ENCODE measurements at regions not wholly inside any gene's neighbourhood (a gene's known extent, or its start where the extent isn't known, plus 50 kb on each side); places are given as distances from the start of the nearest gene placed in this dataset.

DNA sequence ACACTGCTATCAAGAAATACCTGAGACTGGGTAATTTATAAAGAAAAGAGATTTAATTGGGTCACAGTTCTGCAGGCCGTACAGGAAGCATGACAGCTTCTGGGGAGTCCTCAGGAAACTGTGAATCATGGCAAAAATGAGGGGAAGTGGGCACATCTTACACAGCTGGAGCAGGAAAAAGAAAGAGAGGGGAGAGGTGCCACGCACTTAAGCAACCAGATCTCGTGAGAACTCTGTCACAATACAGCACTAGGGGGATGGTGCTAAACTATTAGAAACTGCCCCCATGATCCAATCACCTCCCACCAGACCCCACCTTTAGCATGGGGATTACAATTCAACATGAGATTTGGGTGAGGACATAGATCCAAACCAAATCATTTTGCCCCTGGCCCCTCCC is 105.5 kb upstream of the CPLX2 start:
- DNase-seq (ENCODE audit: low read depth in 2 of 2), result no peak

DNA sequence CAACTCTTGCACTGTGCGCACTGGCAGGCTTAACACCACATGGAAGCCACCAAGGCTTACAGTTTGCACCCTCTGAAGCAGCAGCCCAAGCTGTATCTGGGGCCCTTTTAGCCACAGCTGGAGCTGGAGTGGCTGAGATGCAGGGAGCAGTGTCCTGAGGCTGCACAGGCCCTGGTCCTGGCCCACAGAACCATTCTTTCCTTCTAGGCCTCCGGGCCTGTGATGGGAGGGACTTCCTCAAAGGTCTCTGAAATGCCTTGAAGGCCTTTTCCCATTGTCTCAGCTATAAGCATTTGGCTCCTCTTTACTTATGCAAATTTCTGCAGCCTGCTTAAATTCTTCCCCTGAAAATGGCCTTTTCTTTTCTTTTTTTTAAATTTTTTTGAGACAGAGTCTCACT is 104.4 kb upstream of the CPLX2 start:
- no peak for DNase-seq (ENCODE audit: low read depth in 2 of 2)

GRCh38 chr5:175772747-175773533 is 98.4 kb upstream of the CPLX2 start:
- DNase-seq (ENCODE audit: low read depth in 2 of 2), result no peak

- DNase-seq (ENCODE audit: low read depth in 2 of 2), result no peak
These were observed 97.8 kb upstream of the CPLX2 start for GRCh38 chr5:175773534-175774070.

DNA sequence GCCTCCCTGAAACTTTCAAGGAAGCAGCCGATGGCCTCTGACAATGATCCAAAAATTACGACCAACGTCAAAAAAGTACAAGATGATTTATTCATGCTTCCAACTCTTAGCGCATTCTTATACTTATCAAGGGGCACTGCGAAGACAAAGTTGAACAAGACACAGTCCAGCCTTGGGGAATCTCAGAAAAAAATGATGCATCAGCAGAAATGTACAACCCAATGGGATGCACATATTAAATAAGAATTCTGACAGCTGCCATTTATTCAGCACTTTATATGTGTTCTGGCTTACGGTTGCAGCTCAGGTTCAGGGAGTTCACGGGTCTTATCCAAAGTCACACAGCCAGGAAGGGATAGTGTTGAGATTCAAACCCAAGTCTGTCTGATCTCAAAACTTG is 96.0 kb upstream of the CPLX2 start:
- DNase-seq (ENCODE audit: low read depth in 2 of 2), result no peak

DNA sequence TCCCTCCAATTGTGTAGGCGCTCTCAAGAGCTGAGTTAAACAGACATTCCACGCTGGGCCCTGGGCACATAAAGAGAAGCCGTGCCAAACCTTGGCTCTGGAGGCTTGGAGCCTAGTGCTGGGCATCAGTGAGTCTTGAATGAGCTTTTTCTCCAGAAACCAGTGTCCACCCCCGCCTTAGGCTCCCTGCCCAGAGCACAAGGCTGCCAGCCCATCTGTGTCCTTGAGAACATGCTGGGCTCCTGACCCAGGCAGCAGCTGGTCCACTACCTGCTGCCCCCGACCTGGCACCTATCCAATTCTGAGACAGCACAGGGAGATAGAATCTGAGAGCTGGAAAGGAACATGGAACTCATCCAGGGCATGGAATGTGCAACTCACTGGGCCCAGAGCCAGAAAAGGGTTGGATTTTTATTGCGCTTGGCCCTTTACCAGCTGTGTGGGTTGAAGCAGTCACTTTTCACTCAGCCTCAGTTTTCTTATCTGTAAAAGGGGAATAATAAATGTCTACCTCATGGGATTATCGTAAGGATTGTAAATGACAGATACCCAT is 92.4 kb upstream of the CPLX2 start:
- no peak for DNase-seq (ENCODE audit: low read depth in 2 of 2)

- DNase-seq (ENCODE audit: low read depth in 2 of 2), result no peak
These were observed 87.6 kb upstream of the CPLX2 start for GRCh38 chr5:175783739-175784138.

GRCh38 chr5:175784230-175784629 is 87.1 kb upstream of the CPLX2 start:
- no peak for DNase-seq (ENCODE audit: low read depth in 2 of 2)

DNA sequence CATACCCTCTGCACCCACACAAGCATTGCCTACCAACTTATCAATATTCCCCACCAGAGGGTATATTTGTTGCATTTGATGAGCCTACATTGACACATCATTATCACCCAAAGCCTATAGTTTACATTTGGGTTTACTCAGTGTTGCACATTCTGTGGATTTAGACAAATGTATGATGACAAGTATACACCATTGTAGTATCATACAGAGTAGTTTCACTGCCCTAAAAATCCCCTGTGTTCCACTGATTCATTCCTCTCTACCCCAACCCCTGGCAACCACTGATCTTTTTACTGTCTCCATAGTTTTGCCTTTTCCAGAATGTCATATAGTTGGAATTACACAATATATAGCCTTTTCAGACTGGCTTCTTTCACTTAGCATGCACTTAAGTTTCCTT is 85.7 kb upstream of the CPLX2 start:
- no peak for DNase-seq (ENCODE audit: low read depth in 2 of 2)

DNA sequence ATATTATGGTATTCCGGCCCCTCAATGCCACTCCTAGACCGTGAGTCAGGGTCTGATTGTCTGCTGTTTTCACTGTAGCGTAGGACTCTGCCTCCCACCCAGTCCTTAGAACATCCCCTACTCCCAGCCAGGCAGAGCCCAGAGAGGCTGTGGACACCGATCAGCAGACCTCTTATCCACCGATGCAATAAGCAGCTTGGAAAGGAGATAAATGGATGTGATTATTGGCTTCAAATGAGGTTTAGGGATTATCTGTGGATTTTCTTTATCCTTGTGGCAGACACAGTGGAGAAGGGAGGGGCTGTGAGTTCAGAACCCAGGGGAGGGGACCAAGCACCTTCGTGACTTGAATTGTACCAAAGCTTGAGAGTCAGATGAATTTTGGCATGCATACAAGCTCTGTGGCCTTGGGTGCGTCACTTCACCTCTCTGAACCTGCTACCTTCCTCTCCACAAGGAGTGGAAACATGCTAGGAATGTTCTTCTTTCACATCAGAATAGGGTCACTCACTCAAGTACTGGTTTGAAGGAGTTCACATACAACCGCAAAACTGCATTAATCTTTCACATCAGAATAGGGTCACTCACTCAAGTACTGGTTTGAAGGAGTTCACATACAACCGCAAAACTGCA is 83.1 kb upstream of the CPLX2 start:
- DNase-seq (ENCODE audit: low read depth in 2 of 2), result no peak

DNA sequence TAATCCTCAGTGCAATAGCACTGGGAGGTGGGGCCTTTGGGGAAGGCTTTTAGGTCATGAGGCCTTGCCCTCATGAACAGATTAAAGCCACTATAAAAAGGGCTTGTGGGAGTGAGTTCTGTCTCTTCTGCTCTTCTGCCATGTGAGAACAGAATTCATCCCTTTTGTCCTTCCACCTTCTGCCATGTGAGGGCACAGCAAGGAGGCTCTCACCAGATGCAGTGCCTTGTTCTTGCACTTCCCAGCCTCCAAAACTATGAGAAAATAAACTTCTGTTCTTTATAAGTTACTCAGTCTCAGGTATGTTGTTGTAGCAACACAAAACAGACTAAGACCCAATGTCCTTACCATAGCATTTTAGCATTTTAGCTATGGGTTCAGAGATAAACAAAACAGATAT is 81.7 kb upstream of the CPLX2 start:
- no peak for DNase-seq (ENCODE audit: low read depth in 2 of 2)

GRCh38 chr5:175790796-175791195 is 80.6 kb upstream of the CPLX2 start:
- DNase-seq (ENCODE audit: low read depth in 2 of 2), result no peak

DNA sequence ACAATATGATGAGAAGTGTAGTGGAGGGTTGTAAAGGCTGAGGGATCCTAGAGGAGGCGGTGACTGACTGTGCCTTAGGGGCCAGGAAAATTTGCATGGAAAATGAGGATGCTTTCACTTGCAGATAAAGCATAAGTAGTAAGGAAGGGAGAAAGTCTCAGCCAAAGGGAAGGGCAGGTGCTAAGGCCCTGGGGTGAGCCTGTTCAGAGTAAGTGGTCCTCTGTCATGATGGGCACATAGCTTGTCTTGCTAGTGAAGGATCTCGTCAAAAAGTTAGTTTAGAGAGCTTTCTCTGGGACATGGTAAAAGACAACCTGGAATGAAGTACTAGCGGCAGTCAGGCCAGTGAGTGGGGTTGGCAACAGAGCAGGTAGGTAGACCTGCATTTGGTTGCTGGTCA is 75.4 kb upstream of the CPLX2 start:
- DNase-seq (ENCODE audit: low read depth in 2 of 2), result no peak

DNA sequence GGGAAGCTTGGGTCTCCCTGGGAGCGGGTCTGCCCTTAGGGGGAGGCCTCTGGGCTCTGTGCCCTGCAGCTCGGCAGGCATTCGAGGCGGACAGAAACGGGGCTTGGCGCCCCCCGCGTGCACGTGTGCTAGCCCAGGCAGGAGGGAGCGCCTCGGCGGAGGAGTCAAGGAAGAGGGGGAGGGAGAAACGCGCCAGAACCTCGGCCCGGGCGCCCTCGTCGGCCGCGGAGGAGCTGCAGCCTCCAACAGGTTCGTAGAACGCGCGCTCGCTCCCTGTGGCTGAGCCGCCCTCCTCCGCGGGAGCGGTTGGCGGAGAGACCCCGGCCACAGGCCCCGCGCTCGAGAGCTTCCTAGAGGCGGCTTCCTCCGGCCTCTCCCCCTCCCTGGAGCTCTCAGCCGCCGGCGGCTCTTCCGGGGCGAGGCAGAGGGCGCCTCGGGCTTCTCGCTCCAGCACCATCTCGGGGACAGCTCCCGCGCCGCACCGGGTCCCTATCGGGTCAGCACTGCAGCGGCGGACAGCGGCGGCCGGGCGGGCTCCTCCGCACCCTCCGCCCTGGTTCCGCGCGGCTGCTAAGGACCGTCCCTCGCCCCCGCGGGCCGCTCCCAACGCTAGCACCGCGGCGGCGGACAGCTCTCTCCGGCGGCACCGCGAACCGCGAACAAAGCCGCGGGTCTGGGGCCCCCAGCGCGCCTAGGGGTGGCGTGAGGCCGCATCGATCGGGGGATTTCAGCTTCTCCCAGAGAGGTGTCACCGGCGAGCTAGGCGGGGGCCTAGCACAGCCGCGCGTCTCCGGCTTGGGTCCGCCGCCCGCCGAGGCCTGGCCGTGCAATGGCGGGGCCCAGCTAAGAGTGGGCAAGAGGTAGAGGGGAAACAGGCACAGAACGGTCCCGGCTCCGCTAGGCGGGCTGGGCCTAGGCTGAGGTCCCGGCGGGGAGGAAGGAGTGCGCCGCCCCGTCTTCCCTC is 74.6 kb upstream of the CPLX2 start:
- DNase-seq (ENCODE audit: low read depth in 2 of 2), result peak; percentile 44 to 75

GRCh38 chr5:175797521-175798038 is 73.8 kb upstream of the CPLX2 start:
- no peak for DNase-seq (ENCODE audit: low read depth in 2 of 2)

GRCh38 chr5:175798626-175799025 is 72.8 kb upstream of the CPLX2 start:
- no peak for DNase-seq (ENCODE audit: low read depth in 2 of 2)

DNA sequence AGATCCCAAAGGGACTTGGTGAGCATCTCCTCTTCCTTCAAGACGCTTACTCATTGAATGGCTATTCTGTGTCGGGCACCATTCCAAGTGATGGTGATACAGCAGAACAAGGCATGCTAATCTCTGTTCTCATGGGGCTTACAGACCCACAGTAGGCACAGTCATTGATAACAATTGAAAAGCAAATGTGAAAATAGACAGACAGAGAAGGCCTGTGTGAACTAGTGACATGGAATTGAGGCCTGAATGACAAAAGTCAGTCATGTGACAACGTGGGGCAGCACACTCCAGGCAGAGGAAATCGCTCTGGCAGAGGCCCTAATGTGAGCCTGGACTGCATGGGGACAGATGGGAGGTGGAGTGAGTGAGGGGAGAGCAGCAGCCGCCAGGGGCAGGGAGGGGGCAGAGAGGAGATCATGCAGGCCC is 70.7 kb upstream of the CPLX2 start:
- DNase-seq (ENCODE audit: low read depth in 2 of 2), result no peak

DNA sequence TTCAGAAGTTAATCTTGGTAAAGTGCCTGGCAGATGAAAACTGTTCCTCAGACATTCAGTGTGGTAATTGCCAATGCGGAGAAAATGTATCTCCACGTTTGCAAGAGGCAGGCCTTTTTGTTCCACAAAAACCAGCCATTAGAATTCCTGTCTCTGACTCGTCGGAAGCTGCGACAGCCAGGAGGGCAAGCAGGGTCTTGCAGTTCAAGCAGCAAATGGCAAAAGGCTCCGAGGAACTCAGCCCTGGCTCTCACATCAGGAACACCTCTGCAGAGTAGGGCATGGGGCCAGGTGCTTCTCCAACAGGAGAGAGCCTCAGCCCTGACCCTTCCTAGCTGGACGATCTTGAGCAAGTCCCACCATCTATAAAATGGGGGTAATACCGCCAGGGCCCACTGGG is 69.0 kb upstream of the CPLX2 start:
- no peak for DNase-seq (ENCODE audit: low read depth in 2 of 2)

DNA sequence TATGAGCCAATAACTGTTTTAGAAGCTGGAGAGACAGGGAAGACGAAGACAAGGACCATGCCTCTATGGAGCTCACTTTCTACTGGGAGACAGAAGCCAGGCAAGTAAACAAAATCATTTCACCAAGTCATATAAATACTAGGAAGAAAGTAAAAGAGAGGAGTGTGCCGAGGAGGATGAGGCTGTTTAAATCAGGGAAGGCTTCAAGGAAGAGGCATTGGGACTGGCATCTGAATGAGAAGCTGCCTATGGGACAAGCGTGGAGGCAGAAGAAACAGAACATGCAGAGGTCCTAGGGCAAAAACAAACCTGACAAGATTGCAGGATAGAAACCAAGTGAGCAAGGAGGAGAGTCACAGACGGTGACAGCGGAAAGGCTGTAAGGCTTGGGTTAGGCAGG is 68.1 kb upstream of the CPLX2 start:
- no peak for DNase-seq (ENCODE audit: low read depth in 2 of 2)

- no peak for DNase-seq (ENCODE audit: low read depth in 2 of 2)
These were observed 67.5 kb upstream of the CPLX2 start for GRCh38 chr5:175803736-175804454.
